ENCODE measurements at regions not wholly inside any gene's neighbourhood (a gene's known extent, or its start where the extent isn't known, plus 50 kb on each side); places are given as distances from the start of the nearest gene placed in this dataset.

DNA sequence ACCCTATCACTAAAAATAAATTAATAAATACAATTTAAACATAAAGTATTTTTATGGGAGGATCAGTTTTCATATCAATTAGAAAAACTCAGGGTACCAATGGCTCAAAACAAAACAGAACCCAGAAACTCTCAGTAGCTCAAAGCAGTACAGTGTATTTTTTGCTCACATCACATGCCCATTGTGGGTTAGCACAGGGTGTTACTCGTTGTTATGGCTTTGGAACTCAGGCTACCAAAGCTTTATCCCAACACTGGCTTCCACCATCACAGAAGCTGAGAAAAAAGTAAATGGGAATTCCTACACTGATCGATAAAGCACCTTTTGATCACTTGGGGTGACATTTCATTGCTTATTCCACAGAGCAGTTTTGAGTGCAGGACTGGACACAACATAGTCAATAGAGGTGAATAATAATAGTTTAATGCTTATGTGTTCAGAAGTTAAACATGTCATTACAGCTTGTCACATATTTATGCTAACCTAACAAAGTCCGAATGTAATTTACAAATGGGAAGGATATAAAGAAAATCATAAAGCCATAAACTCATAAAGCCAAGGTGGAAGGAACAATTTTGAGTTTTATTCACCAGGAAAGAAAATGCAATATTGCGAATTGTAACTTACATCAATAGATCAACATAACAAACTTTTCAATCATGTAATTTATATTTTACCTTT is 484.5 kb upstream of the TMPRSS15 start:
- Mint-ChIP-seq H3K36me3 (no peaks in the 10 kb centered on the region), H3K9me3 (peaks cover 11% of the 10 kb centered on the region), H3K27me3 (no peaks in the 10 kb centered on the region), H3K4me3 (no peak overlapping the region), H3K27ac (no peak overlapping the region), H3K4me1 (ENCODE audit: unreplicated experiment) (no peaks in the 10 kb centered on the region)
- DNase-seq (ENCODE audit: extremely low spot score, unreplicated experiment) = no peak
- TF ChIP-seq, protein P1, sequence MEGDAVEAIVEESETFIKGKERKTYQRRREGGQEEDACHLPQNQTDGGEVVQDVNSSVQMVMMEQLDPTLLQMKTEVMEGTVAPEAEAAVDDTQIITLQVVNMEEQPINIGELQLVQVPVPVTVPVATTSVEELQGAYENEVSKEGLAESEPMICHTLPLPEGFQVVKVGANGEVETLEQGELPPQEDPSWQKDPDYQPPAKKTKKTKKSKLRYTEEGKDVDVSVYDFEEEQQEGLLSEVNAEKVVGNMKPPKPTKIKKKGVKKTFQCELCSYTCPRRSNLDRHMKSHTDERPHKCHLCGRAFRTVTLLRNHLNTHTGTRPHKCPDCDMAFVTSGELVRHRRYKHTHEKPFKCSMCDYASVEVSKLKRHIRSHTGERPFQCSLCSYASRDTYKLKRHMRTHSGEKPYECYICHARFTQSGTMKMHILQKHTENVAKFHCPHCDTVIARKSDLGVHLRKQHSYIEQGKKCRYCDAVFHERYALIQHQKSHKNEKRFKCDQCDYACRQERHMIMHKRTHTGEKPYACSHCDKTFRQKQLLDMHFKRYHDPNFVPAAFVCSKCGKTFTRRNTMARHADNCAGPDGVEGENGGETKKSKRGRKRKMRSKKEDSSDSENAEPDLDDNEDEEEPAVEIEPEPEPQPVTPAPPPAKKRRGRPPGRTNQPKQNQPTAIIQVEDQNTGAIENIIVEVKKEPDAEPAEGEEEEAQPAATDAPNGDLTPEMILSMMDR (conservative IDR thresholded peaks at IDR 0.05) = no peak

GRCh38 chr21:18893406-18893805 is 489.8 kb upstream of the TMPRSS15 start:
- H3K4me1 Mint-ChIP-seq (ENCODE audit: unreplicated experiment) = no peaks in the 10 kb centered on the region
- no peaks in the 10 kb centered on the region for H3K36me3 Mint-ChIP-seq
- H3K4me3 Mint-ChIP-seq = no peak overlapping the region
- no peaks in the 10 kb centered on the region for H3K27me3 Mint-ChIP-seq
- H3K9me3 Mint-ChIP-seq = no peaks in the 10 kb centered on the region
- DNase-seq (ENCODE audit: extremely low spot score, unreplicated experiment) = no peak
- no peak overlapping the region for H3K27ac Mint-ChIP-seq
- TF ChIP-seq, protein P1 (conservative IDR thresholded peaks at IDR 0.05) = no peak

GRCh38 chr21:18894387-18894786 is 490.8 kb upstream of the TMPRSS15 start:
- Mint-ChIP-seq H3K36me3 (no peaks in the 10 kb centered on the region), H3K27ac (no peak overlapping the region), H3K4me3 (no peak overlapping the region), H3K4me1 (ENCODE audit: unreplicated experiment) (no peaks in the 10 kb centered on the region), H3K9me3 (no peaks in the 10 kb centered on the region), H3K27me3 (no peaks in the 10 kb centered on the region)
- TF ChIP-seq, protein P1 (conservative IDR thresholded peaks at IDR 0.05) = no peak
- DNase-seq (ENCODE audit: extremely low spot score, unreplicated experiment) = no peak

GRCh38 chr21:18899261-18899660 is 495.7 kb upstream of the TMPRSS15 start:
- Mint-ChIP-seq H3K36me3 (no peaks in the 10 kb centered on the region), H3K27ac (no peak overlapping the region)
- TF ChIP-seq, protein P1 (conservative IDR thresholded peaks at IDR 0.05) = no peak

GRCh38 chr21:18902660-18903059 is 499.1 kb upstream of the TMPRSS15 start:
- Mint-ChIP-seq H3K4me1 (ENCODE audit: unreplicated experiment) (no peaks in the 10 kb centered on the region), H3K27ac (no peak overlapping the region), H3K36me3 (no peaks in the 10 kb centered on the region), H3K9me3 (no peaks in the 10 kb centered on the region), H3K27me3 (no peaks in the 10 kb centered on the region), H3K4me3 (no peak overlapping the region)
- TF ChIP-seq, protein P1 (conservative IDR thresholded peaks at IDR 0.05) = no peak
- DNase-seq (ENCODE audit: extremely low spot score, unreplicated experiment) = no peak

More at GRCh38 chr21:18899261-18899660, 495.7 kb upstream of the TMPRSS15 start:
- Mint-ChIP-seq H3K9me3 (no peaks in the 10 kb centered on the region), H3K4me3 (no peak overlapping the region), H3K4me1 (ENCODE audit: unreplicated experiment) (no peaks in the 10 kb centered on the region), H3K27me3 (no peaks in the 10 kb centered on the region)
- DNase-seq (ENCODE audit: extremely low spot score, unreplicated experiment) = no peak
